Hippocampal formation (tissue), 2 donors: ENCODE measurements at regions not wholly inside any gene's neighbourhood (a gene's known extent, or its start where the extent isn't known, plus 50 kb on each side); places are given as distances from the start of the nearest gene placed in this dataset.

Source experiments
- DNase-seq, 2 donors: peaks; one replicate each; lab custom pipeline; 2025; lab: John Stamatoyannopoulos, UW

DNA sequence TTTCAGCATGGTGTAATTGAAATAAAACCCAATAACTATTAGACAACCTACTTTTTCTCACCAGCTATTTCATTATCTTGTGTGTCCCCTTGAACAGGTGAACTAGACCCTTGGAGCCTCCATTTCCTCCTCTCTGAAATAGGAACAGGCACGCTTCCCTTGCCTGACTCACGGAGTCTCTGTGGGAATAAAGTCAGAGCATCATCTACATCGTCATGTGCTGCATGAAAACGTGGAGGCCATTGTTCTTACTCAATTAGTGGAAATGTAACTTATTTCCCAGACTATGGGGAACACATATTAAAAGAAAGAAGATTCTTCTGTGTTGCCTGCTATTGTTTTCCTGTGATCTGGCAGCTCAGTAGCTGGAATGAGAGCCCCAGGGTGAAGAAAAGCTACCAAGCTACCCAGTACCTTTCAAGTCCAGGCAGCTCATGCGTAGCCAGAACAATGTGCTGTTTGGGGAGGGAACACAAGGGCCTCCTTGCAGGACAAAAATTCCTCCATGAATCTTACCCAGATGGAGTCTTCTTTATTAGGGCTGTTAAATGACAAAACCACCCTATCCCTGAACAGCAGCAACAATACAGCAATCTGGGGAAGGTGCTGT lies 59.8 kb downstream of the SOX11 start:
- DNase-seq: no peak

DNA sequence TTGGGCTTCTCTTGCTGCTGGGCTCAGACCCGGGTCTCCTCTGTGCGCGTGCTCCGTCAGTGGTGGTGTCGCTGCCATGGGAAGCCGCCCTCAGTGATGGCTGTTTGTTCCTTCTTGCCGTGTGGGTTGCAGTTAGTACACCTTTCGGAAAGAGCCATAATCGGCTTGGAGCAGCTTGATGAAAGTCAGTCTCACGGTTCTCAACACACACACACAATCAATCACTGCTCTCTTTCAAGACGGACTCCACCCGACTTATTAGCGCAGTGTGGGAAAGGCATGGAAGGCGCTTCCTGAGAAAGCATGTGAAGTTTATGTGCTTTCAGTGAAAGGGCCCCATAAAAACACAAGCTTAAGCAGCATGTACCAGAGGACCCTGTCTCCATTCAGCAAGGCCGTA lies 64.1 kb downstream of the SOX11 start:
- DNase-seq: no peak

DNA sequence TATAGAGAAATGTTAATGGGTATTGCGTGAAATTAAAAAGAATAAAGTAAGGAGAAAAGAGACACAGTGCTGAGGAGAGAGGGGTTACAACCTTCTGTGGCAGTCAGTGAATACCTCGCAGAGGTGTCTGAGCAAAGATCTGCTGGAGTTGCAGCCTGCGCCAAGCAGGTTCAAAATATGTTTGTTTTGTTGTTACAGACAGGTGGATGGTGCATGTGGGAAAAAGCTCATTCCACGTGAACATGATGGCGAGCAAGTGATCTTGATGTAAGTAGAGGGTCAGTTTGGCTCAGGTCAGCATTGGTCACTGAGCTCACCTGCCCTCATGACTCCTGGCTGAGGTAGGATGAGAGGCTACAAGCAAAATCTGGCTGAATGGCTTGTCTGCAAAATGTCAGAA lies 66.2 kb downstream of the SOX11 start:
- DNase-seq: no peak

DNA sequence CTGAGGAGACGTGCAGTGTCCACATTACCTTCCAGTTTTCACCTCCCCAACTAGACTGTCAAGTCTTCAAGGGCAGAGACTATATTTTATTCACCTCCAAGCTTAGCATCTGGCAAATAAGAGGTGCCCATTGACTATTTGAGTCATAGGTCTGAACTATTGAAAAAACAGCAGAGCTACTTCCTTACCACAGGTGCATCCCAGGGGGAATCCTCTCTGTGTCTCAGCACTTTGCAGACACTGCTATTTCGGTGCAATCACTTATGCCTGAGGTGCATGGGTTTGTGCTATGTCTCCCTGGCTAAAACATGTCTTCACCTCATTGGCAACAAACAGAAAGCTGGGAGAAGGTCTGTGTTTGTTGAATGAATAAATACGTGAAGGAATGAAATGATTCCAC lies 67.8 kb downstream of the SOX11 start:
- DNase-seq: no peak

DNA sequence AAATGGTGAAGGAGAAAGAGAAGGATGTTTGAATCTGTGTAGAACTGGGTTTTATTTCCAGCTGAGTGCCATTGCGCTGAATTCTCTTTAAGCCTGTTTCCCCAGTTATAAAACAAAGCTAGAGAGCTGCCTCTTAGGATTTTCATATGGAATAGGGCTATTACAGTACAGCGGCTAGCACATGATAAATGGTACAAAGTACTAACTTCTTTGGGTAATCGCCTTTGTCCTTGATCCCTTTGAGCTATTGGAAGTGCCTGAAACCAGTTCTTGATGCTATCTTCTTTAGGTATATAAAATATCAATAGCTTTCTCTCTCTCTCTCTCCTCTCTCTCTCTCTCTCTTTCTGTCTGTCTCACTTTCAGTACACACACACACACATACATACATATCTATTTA lies 71.3 kb downstream of the SOX11 start:
- DNase-seq: no peak

DNA sequence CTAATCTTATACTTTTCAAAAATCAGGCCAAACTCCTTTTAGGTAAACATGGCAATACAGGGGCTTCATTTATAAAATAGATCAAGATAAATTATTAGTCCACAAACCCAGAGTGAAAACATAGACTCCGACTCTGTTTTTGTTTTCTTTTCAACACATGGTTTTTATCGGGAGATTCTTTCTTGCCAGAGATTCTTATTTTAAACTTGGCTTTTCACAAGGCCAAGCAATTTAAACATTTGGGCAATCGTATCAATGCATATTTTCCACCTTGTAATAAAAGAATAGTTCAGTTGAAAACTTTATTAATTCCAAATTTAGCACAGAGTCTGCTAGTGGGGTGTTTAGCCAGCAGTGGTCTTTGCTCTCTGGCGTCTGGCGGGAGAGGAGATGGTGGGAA lies 71.9 kb downstream of the SOX11 start:
- DNase-seq: no peak

DNA sequence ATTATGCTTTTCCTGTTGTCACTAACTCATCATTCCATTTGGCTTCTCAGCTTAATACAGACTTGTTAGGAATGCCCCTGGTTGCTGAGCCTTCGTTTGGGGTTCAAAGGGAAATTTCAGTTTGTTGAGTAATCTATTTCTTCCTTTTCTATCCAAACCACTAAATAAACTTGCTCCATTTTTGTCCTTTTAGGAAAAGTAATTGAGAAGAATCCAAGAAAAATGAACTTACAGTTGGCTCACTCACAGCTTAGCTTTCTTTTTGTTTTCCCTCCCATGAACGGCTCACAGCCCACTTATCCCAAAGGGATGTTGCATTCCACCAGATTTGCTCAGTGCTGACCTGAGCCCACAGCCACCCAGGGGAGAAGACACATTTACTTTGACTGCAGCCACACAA lies 73.9 kb downstream of the SOX11 start:
- no peak for DNase-seq

DNA sequence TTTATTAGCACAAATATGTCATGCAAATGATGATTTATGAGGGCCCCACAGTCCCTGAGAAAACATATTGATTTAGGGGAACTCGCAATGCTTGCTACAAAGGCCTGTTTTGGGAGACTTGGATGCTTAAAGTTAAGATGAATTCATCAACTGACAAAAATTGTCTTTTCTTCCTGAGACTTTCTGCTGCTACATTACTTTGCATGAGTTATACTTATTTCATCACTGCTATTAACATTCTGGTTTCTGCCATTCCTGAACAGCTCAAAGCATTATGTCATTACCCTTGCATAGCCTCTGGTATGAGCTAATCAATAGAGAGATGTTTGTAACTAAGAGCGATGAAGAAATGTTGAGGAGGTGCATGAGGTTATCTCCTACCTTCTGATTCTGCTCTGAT lies 74.4 kb downstream of the SOX11 start:
- DNase-seq: no peak

DNA sequence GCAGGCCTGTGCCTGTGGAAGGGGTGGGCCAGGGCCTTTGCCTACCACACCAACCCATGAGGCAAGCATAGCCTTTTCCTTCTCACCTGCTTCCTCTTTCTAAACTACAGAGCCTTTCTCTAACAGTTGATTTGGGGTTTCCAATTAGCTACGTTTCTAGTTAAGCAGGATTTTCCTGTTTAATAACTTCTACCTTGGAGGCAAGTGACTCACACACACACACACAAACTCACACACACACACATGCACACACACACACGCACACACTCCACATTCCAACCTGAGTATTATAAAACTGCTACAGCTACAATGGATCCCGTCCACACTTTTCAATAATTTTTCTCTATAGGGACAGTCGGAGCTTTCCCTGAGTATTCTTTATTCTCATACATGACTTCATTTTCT lies 84.9 kb downstream of the SOX11 start:
- DNase-seq: no peak

DNA sequence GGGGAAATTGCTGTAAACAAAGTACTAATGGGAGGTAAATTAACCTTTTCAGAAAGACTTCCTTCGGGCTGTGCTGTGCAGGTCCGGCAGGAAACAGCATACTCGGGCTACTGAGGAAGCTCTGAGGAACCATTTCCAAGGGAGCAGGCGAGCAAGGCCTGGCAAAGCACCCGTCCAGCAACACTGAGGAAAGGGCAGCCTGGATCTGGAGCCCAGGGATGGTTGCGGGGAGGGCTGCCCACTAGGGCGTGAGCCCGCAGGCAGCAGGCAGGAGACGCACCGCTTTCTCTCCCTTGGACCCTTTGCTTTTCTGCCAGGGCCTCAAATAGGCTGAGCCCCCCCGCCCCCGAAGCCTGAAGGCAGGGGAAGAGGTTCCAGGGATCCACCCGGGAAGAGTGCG lies 89.5 kb downstream of the SOX11 start:
- no peak for DNase-seq

DNA sequence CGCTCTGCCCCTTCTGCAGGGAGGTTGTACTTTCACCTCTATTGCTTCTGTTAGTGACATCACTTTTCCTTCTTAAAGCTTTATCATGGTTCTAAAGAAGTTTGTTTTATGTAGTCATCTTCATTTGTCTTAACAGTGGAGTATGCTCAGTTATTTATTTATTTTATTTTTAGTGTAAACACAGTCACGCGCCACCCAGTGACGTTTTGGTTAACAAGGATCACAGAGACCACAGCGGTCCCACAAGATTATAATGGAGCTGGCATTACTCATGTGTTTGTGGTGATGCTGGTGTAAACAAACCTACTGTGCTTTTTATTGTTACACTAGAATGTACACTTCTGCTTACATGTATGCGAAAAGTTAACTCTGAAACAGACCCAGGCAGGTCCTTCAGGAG lies 89.9 kb downstream of the SOX11 start:
- DNase-seq: no peak

DNA sequence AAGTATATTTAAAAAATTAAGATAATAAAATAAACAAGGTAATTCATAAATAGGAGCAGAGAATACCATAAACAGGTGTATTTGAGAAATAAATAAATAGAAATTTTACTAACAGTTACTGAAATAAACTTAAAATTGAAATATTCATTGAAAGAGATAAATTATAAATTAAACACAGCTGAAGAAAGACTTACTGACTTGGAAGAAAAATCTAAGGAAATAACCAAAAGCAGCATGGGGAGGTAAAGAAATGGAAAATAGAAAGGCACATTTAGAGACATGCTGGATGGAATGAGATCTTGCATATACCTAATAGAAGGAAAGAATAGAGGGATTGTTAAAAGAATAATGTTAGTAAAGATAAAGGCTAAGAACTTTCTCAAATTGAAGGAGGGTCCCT lies 96.3 kb downstream of the SOX11 start:
- DNase-seq: no peak

DNA sequence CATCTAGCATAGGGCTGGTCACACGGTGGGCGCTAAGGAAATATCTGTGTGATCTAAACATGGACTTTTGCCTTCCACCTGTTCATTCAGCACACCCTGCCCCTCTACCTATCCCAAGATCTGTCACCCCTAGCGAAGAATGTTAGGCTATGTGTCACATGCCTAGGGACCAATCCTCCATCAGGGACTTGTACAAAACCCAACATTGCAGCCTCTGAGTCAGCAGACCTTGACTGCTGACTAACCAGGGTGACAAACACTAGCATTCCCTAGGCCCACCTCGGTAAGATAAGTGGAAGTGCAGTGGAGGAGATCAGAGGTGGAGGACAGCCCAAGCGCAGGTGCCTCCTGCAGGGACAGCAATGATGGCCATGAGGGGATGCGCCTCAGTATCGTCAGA lies 99.2 kb downstream of the SOX11 start:
- DNase-seq: no peak

DNA sequence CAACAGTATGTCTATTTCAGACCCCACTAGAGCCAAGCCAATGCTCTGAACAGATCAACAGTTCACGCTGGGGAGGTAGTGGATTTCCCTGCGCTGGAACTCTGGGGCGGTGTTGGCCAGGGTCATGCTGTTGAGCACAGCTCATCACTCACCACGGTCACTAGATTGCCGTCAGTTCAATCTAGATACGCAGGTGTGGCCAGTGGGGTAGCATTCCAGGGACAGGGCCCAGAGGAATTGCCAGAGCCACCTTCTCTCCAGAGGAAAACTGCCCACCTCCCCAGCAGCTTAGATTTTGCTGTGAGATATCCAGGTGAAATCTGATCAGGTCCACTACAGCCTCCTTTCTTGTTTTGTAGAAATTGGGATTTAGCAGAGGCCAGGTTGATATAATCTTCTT lies 101.8 kb downstream of the SOX11 start:
- DNase-seq: no peak

DNA sequence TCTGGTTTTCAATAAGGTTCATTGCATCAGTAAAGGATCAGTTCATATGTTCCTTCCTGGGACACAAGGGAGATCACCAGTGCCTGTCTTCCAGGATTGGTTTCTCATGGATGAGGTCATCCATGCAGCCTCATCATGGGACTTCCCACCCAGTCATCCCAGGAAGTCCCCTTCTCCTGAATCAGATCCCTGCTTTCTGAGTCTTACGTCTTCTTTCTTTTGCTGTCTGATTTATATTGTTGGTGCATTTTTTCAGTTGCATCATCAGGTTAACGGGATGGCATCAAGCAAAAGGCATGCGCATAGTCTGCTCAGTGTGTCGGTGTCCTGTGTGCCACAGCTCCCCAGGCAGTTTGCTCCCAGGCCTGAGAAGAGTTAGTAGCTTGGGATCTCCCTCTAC lies 105.9 kb downstream of the SOX11 start:
- DNase-seq: no peak

DNA sequence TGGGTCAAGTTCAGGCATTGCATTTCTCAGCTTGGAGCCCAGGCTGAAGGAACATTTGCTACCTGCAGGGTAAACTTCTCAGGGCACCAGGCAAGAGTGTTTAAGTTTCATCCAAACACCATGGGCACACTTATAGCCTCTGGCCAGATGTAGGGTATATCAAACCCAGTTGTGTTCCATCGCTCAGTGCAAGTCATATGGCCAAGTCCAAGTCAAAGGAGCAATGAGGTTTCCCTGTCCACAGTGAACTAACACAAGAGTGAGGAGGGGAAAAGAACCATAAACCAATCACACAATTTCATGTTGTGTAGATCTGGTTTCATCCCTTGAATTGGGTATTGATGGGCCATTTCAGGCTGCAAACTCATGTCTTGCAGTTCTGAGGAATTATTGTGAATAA lies 107.2 kb downstream of the SOX11 start:
- no peak for DNase-seq

DNA sequence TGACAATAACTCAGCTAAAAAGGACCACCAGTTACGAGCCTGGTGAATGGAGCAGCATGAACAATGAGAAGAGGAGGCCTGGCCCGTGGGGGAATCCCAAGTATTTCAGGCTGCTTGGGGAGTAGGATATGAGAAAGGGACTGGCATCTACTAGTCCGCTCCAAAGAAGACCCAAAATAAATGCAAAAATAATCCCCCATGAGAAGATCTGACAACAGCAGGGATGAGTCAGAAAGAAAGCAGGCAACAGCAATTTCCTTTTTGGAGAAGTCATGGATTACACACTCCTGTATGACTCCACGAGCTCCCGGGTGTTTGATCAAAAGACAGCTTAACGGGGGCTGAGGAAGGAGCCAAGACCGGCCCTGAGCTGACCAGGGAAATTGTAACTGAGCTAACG lies 111.4 kb downstream of the SOX11 start:
- DNase-seq: no peak

DNA sequence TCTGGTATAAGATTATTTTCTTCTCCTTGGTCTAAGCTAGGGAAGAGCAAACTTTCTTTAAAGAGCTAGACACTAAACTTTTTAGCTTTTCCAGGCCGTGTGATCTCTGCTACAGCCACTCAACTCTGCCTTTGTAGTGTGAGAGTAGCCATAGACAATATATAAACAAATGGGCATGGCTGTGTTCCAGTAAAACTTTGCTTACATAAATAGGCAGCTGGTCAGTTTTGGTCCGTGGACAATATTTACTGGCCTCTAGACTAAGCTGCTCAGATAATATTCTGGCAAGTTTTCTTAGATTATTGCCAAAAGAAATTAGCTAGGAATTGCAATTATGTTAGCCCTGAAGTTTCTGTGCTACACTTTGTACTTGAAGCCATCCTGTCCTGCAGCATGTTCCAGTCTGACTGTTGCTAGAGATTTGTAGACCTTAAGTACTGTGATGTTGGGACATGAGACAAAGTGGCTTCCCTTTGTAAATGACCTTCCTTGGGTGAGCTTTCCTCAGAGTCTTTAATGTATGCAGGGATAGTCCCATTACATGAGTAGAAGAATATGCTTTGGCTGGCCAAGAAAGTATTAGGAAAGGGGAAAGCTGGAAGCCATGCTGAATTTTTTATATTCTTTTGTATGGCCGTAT lies 126.9 kb downstream of the SOX11 start:
- no peak for DNase-seq

DNA sequence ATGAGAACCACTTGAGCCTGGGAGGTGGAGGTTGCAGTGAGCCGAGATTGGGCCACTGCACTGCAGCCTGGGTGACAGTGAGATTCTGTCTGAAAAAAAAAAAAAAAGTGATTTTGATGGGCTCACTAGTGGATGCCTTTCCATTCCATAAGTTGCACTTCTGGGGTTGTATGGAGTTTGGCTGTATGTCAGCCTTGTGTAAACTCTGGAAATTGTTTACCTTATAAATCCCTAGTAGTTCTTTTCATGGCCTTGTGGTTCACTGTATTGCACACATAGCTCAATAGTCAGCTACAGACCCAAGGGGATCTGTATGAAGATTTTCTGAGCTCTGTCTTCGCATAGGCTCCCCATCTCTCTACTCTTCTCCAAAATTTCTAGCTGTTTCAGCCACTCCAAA lies 131.9 kb downstream of the SOX11 start:
- DNase-seq: no peak

DNA sequence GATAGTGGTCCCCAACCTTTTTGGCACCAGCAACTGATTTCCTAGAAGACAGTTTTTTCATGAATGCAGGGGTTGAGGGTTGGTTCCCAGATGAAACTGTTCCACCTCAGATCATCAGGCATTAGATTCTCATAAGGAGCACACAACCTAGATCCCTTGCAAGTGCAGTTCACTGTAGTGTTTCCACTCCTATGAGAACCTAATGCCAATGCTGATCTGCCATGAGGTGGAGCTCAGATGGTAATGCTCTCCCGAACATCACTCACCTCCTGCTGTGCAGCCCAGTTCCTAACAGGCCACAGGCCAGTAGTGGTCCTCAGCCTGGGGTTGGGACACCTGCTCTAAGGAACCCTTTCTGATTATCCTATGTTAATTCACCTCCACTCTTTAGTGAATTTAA lies 133.5 kb downstream of the SOX11 start:
- DNase-seq: no peak

DNA sequence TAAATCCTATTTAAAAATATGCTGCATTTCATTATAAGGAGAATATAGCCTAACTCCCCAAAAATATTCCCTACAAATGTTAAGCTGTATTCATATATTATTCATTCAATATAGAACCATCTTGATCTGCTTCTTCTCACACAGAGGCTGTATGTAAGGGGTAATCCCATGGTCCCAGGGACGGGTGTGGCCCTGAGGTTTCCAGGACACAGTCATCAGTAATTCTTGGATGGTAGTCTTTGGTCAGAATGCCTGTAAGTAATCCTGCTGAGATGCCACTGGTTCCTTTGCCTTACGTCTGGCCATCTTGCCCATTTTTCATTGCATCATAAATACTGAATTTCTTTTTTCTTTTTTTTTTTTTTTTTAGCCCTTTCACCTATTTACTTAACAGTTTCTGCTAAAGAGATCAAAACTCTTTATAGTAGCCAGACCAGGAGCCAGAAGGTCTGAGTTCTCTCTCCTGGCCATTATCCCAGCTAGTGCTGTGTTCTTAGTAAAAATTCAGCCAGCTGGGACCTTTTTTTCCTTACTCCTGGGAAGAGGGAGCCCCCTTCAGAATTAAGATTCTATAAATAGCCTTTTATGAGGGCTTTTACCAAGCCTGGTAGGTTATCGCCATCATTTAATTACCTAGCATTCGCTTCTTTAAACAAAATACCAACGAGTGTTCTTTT lies 134.9 kb downstream of the SOX11 start:
- no peak for DNase-seq

DNA sequence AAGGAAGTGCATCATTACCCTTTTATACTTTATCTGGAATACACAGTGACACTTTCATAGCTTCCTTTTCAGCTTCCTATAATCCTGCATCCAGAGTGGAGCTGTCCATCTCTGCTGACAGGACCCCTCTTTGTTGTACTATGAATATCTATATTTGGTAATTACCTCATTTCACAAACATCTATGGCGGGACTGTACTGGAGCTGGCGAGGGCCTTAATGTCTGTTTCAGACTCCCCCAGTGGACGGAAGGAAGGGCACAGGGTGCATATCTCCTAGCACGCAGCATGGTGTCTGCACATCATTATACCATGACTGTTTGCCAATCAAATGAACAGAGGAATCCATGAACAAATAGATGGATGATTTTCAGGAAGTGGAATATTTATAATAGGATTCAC lies 142.3 kb downstream of the SOX11 start:
- no peak for DNase-seq

DNA sequence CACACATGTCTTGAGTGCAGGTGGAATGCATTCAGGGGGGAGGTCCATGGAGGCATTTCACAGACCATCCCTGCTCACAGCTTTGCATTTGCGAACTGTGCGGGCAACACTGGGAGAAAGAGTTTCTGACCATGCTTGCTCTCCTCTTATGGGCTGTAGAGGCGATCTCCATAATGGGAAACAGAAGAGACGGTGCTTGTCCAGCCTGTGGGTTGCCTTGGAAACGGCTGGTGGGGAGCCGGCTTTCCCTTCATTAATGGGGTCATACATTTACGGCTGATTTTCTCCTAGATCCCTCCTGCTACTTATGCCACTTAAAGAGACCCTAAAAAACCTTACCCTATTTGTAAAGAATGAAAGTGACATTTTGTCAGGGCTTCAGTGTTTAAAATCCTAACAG lies 147.4 kb downstream of the SOX11 start:
- no peak for DNase-seq

DNA sequence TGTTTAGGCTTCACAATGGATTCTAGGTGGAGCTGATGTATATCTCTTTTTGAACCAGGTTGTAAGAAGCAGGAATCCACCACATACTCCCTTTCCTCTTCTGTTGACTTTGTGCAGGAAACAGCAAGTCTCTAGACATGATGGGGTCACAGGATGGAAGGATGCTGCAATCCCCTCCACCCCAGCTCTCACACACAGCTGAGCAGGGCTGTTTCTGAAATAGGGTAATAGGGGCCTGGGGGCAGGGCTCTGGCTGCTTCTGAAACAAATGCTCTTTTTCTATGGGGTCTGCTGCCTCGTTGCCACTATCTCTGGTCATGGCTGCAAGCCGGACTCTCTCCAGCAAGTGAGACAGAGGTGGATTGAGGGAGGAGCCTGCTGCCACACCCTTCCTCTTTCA lies 148.9 kb downstream of the SOX11 start:
- DNase-seq: no peak
